ENCODE measurements at regions not wholly inside any gene's neighbourhood (a gene's known extent, or its start where the extent isn't known, plus 50 kb on each side); places are given as distances from the start of the nearest gene placed in this dataset.

- DNase-seq (ENCODE audit: low spot score): no peak
Observed at GRCh38 chr4:188821500-188821899, 682.3 kb downstream of the TRIML1 start.

GRCh38 chr4:188822698-188823097 is 683.5 kb downstream of the TRIML1 start:
- DNase-seq (ENCODE audit: low spot score): no peak

- DNase-seq (ENCODE audit: low spot score): no peak
Observed at GRCh38 chr4:188824553-188824952, 685.3 kb downstream of the TRIML1 start.

- DNase-seq (ENCODE audit: low spot score): no peak
Observed at GRCh38 chr4:188826393-188826792, 687.2 kb downstream of the TRIML1 start.

GRCh38 chr4:188839704-188840103 is 700.5 kb downstream of the TRIML1 start:
- DNase-seq (ENCODE audit: low spot score): peak; percentile 1

- DNase-seq (ENCODE audit: low spot score): no peak
Observed at GRCh38 chr4:188841523-188841922, 702.3 kb downstream of the TRIML1 start.

- DNase-seq (ENCODE audit: low spot score): no peak
Observed at GRCh38 chr4:188854436-188854835, 715.2 kb downstream of the TRIML1 start.

- DNase-seq (ENCODE audit: low spot score): no peak
Observed at GRCh38 chr4:188858696-188859095, 719.5 kb downstream of the TRIML1 start.

- no peak for DNase-seq (ENCODE audit: low spot score)
Observed at GRCh38 chr4:188864741-188865140, 725.5 kb downstream of the TRIML1 start.

GRCh38 chr4:188867796-188868195 is 728.6 kb downstream of the TRIML1 start:
- DNase-seq (ENCODE audit: low spot score): peak; percentile 2

GRCh38 chr4:188869581-188869980 is 730.3 kb downstream of the TRIML1 start:
- no peak for DNase-seq (ENCODE audit: low spot score)

- DNase-seq (ENCODE audit: low spot score): no peak
Observed at GRCh38 chr4:188872809-188873208, 733.6 kb downstream of the TRIML1 start.

GRCh38 chr4:188876881-188877280 is 737.6 kb downstream of the TRIML1 start:
- DNase-seq (ENCODE audit: low spot score): no peak

GRCh38 chr4:188879598-188879997 is 740.4 kb downstream of the TRIML1 start:
- DNase-seq (ENCODE audit: low spot score): no peak

- no peak for DNase-seq (ENCODE audit: low spot score)
Observed at GRCh38 chr4:188887905-188888304, 748.7 kb downstream of the TRIML1 start.

- DNase-seq (ENCODE audit: low spot score): no peak
Observed at GRCh38 chr4:188892837-188893236, 753.6 kb downstream of the TRIML1 start.

GRCh38 chr4:188903986-188904385 is 764.7 kb downstream of the TRIML1 start:
- no peak for DNase-seq (ENCODE audit: low spot score)

GRCh38 chr4:188904617-188905016 is 765.4 kb downstream of the TRIML1 start:
- no peak for DNase-seq (ENCODE audit: low spot score)

- no peak for DNase-seq (ENCODE audit: low spot score)
Observed at GRCh38 chr4:188905248-188905647, 766.0 kb downstream of the TRIML1 start.

- DNase-seq (ENCODE audit: low spot score): no peak
Observed at GRCh38 chr4:188911199-188911598, 772.0 kb downstream of the TRIML1 start.

- DNase-seq (ENCODE audit: low spot score): no peak
Observed at GRCh38 chr4:188911707-188912106, 772.5 kb downstream of the TRIML1 start.

- no peak for DNase-seq (ENCODE audit: low spot score)
Observed at GRCh38 chr4:188915175-188915574, 775.9 kb downstream of the TRIML1 start.

GRCh38 chr4:188918787-188919186 is 779.5 kb downstream of the TRIML1 start:
- DNase-seq (ENCODE audit: low spot score): no peak

GRCh38 chr4:188930822-188931221 is 791.6 kb downstream of the TRIML1 start:
- no peak for DNase-seq (ENCODE audit: low spot score)
